Left ventricle myocardium inferior (tissue), 1 donor: ENCODE measurements at regions not wholly inside any gene's neighbourhood (a gene's known extent, or its start where the extent isn't known, plus 50 kb on each side); places are given as distances from the start of the nearest gene placed in this dataset.

ENCODE experiments used
- DNase-seq: peaks from one replicate; pipeline ENCODE4 v3.0.0-alpha.2; 2020
- H3K27ac ChIP-seq: fragments of 200-600 bp; replicated peaks from 2 replicates; pipeline ENCODE4 v1.8.0; 2021
- H3K27me3 ChIP-seq: fragments of 200-600 bp; 2 replicates; pipeline ENCODE4 v1.8.0; 2021; ENCODE audit warnings: low read depth
- H3K36me3 ChIP-seq: fragments of 200-600 bp; 2 replicates; pipeline ENCODE4 v1.8.0; 2021
- H3K4me1 ChIP-seq: fragments of 200-600 bp; 2 replicates; pipeline ENCODE4 v1.8.0; 2021
- H3K4me3 ChIP-seq: fragments of 200-600 bp; 2 replicates; pipeline ENCODE4 v1.8.0; 2021; ENCODE audit warnings: mild to moderate bottlenecking, moderate library complexity
- H3K9me3 ChIP-seq: fragments of 200-600 bp; replicated peaks from 2 replicates; pipeline ENCODE4 v1.8.0; 2021
- intact Hi-C: fragments of 100-400 bp; cut with micrococcal nuclease; formaldehyde crosslinking; loops from one replicate; pipeline ENCODE4 v1.11.0; 2022
- TF ChIP-seq, protein P1 (sequence below): fragments of 200-600 bp; IDR thresholded peaks from 2 replicates; pipeline ENCODE4 v1.8.0; 2021; ENCODE audit warnings: antibody characterized with exemption, mild to moderate bottlenecking, borderline replicate concordance
- donor health status: DM: no; HTN: yes; CAD: no; lungs with severe emphysema.

- no peak for DNase-seq
- Histone ChIP-seq H3K9me3 (no peaks in the 10 kb centered on the region), H3K4me1 (peaks cover 34% of the 10 kb centered on the region), H3K36me3 (no peaks in the 10 kb centered on the region), H3K27ac (peak overlapping the region; percentile 58), H3K4me3 (no peak overlapping the region), H3K27me3 (no peaks in the 10 kb centered on the region)
- intact Hi-C loops = no loop called here
- TF ChIP-seq, protein P1, sequence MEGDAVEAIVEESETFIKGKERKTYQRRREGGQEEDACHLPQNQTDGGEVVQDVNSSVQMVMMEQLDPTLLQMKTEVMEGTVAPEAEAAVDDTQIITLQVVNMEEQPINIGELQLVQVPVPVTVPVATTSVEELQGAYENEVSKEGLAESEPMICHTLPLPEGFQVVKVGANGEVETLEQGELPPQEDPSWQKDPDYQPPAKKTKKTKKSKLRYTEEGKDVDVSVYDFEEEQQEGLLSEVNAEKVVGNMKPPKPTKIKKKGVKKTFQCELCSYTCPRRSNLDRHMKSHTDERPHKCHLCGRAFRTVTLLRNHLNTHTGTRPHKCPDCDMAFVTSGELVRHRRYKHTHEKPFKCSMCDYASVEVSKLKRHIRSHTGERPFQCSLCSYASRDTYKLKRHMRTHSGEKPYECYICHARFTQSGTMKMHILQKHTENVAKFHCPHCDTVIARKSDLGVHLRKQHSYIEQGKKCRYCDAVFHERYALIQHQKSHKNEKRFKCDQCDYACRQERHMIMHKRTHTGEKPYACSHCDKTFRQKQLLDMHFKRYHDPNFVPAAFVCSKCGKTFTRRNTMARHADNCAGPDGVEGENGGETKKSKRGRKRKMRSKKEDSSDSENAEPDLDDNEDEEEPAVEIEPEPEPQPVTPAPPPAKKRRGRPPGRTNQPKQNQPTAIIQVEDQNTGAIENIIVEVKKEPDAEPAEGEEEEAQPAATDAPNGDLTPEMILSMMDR = no peak
Measured at GRCh38 chr14:89480278-89480677, 63.2 kb upstream of the FOXN3 start.

DNA sequence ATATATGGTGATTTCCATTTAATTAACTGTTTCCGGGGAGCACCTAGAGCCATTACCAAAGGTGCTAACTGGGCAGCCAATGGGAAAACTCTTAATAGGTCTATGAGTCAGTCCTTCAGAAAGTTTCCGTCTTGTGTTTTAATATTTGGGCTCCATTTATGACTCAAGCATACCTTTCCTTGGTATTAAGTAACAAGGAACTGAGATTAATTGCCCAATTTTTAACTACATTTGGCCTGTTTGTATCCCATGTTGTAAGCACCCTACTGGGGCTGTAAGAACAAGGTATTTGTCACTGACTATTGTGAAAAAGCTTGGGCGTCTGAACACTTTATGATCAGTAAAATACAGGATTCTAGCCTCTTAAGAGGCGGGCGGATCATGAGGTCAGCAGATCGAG lies 62.8 kb upstream of the FOXN3 start:
- Histone ChIP-seq H3K4me1 (peaks cover 34% of the 10 kb centered on the region), H3K27me3 (no peaks in the 10 kb centered on the region), H3K27ac (no peak overlapping the region), H3K4me3 (no peak overlapping the region), H3K9me3 (no peaks in the 10 kb centered on the region), H3K36me3 (no peaks in the 10 kb centered on the region)
- intact Hi-C loops = no loop called here
- TF ChIP-seq, protein P1 = no peak
- DNase-seq = no peak

GRCh38 chr14:89477391-89477790 lies 60.4 kb upstream of the FOXN3 start:
- Histone ChIP-seq H3K9me3 (no peaks in the 10 kb centered on the region), H3K36me3 (no peaks in the 10 kb centered on the region), H3K27me3 (no peaks in the 10 kb centered on the region), H3K4me1 (peaks cover 34% of the 10 kb centered on the region), H3K27ac (peak overlapping the region; percentile 43), H3K4me3 (no peak overlapping the region)
- TF ChIP-seq, protein P1 = no peak
- DNase-seq = no peak
- intact Hi-C loops = no loop called here

DNA sequence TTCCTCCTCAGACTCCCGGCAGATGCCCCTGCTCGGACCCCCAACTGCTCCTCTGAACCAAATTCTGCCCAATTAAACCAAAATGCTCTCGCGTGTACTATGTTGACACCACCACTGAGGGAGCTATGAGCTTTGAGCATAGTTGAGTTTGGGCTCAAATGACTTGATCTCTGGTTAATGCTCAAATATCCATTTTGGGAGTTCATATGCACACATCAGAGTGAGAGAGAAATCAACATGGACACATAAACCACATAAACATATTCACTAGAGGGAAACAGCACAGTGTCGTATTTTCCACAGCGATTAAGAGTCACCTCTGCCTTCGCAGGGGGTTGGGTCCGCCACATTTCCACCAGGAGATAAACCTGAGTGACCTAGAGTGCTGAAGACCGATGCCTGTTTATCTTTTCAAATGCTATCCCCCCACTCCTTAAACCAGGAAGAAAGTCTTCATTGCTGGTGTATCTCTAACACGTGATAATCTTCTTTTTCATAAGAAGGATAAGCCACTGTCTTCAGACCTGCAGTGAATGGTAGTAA lies 59.4 kb upstream of the FOXN3 start:
- Histone ChIP-seq H3K27me3 (no peaks in the 10 kb centered on the region), H3K9me3 (no peaks in the 10 kb centered on the region)
- intact Hi-C loops = no loop called here

GRCh38 chr14:89474464-89474863 lies 57.4 kb upstream of the FOXN3 start:
- Histone ChIP-seq H3K36me3 (no peaks in the 10 kb centered on the region), H3K27ac (no peak overlapping the region), H3K9me3 (no peaks in the 10 kb centered on the region), H3K27me3 (no peaks in the 10 kb centered on the region), H3K4me3 (no peak overlapping the region), H3K4me1 (peaks cover 26% of the 10 kb centered on the region)
- DNase-seq = no peak
- TF ChIP-seq, protein P1 = no peak
- intact Hi-C loops = no loop called here

More for the DNA sequence above, 59.4 kb upstream of the FOXN3 start:
- Histone ChIP-seq H3K36me3 (no peaks in the 10 kb centered on the region), H3K4me1 (peaks cover 30% of the 10 kb centered on the region), H3K27ac (peak overlapping the region; percentile 43), H3K4me3 (no peak overlapping the region)
- TF ChIP-seq, protein P1 = no peak
- no peak for DNase-seq
